COLO668 (cell line): ENCODE measurements at regions not wholly inside any gene's neighbourhood (a gene's known extent, or its start where the extent isn't known, plus 50 kb on each side); places are given as distances from the start of the nearest gene placed in this dataset.
"Not testable (repeated sequence)": the region's sequence is repeated elsewhere in the genome, so short reads cannot be mapped to it uniquely, and the experiment has no call there.

ENCODE experiments used
- DNase-seq: peaks from one replicate; lab custom pipeline; 2025; ENCODE audit not compliant: unreplicated experiment; lab: John Stamatoyannopoulos, UW

GRCh38 chr1:4463631-4464030 is 190.8 kb upstream of the AJAP1 start:
- DNase-seq, result no peak

GRCh38 chr1:4464478-4464877 is 189.9 kb upstream of the AJAP1 start:
- no peak for DNase-seq

GRCh38 chr1:4467241-4467640 is 187.2 kb upstream of the AJAP1 start:
- no peak for DNase-seq

GRCh38 chr1:4468386-4468785 is 186.0 kb upstream of the AJAP1 start:
- DNase-seq, result no peak

- DNase-seq, result no peak
Measured at GRCh38 chr1:4468804-4469514, 185.4 kb upstream of the AJAP1 start.

GRCh38 chr1:4476394-4476793 is 178.0 kb upstream of the AJAP1 start:
- DNase-seq, result no peak

- no peak for DNase-seq
Measured at GRCh38 chr1:4481451-4481850, 173.0 kb upstream of the AJAP1 start.

- DNase-seq, result no peak
Measured at GRCh38 chr1:4482526-4482925, 171.9 kb upstream of the AJAP1 start.

GRCh38 chr1:4483021-4483625 is 171.3 kb upstream of the AJAP1 start:
- no peak for DNase-seq

GRCh38 chr1:4485398-4485797 is 169.0 kb upstream of the AJAP1 start:
- DNase-seq, result no peak

- DNase-seq, result no peak
Measured at GRCh38 chr1:4485878-4486277, 168.5 kb upstream of the AJAP1 start.

GRCh38 chr1:4486408-4487120 is 167.8 kb upstream of the AJAP1 start:
- DNase-seq, result no peak

- DNase-seq, result no peak
Measured at GRCh38 chr1:4488018-4488417, 166.4 kb upstream of the AJAP1 start.

GRCh38 chr1:4489486-4489885 is 164.9 kb upstream of the AJAP1 start:
- DNase-seq, result no peak

GRCh38 chr1:4489992-4490391 is 164.4 kb upstream of the AJAP1 start:
- not testable (repeated sequence) for DNase-seq

- DNase-seq, result no peak
Measured at GRCh38 chr1:4494027-4494426, 160.4 kb upstream of the AJAP1 start.

GRCh38 chr1:4494558-4494957 is 159.9 kb upstream of the AJAP1 start:
- no peak for DNase-seq

- DNase-seq, result no peak
Measured at GRCh38 chr1:4495809-4496208, 158.6 kb upstream of the AJAP1 start.

GRCh38 chr1:4500441-4500840 is 154.0 kb upstream of the AJAP1 start:
- DNase-seq, result no peak

GRCh38 chr1:4506591-4506990 is 147.8 kb upstream of the AJAP1 start:
- no peak for DNase-seq

GRCh38 chr1:4509206-4509605 is 145.2 kb upstream of the AJAP1 start:
- no peak for DNase-seq

- no peak for DNase-seq
Measured at GRCh38 chr1:4510276-4510691, 144.1 kb upstream of the AJAP1 start.
